H9 (cell line): ENCODE measurements at regions not wholly inside any gene's neighbourhood (a gene's known extent, or its start where the extent isn't known, plus 50 kb on each side); places are given as distances from the start of the nearest gene placed in this dataset.

Source experiments
- DNase-seq: peaks from one replicate; pipeline ENCODE4 v3.0.0-alpha.2; 2017
- H2AFZ ChIP-seq: one replicate; pipeline ENCODE4 v1.6.1; 2013; ENCODE audit warnings: mild to moderate bottlenecking, low read length, control low read depth, moderate library complexity
- H2AK5ac ChIP-seq: 2 replicates; pipeline ENCODE4 v1.6.1; 2013; ENCODE audit warnings: low read length, control low read depth, mixed read lengths; ENCODE audit not compliant: insufficient read length
- H2BK120ac ChIP-seq: one replicate; pipeline ENCODE4 v1.6.1; 2013; ENCODE audit warnings: low read depth, mild to moderate bottlenecking, low read length, control low read depth, inconsistent platforms; ENCODE audit not compliant: poor library complexity, severe bottlenecking
- H2BK12ac ChIP-seq: 2 replicates; pipeline ENCODE4 v1.6.1; 2013; ENCODE audit warnings: low read length, control low read depth, mixed read lengths, low read depth; ENCODE audit not compliant: insufficient read length
- H2BK15ac ChIP-seq: 2 replicates; pipeline ENCODE4 v1.6.1; 2013; ENCODE audit warnings: low read depth, low read length, control low read depth
- H2BK20ac ChIP-seq: one replicate; pipeline ENCODE4 v1.6.1; 2013; ENCODE audit warnings: low read depth, mild to moderate bottlenecking, low read length, control low read depth, inconsistent platforms; ENCODE audit not compliant: poor library complexity, severe bottlenecking
- H2BK5ac ChIP-seq: 2 replicates; pipeline ENCODE4 v1.6.1; 2013; ENCODE audit warnings: low read length, control low read depth, mixed read lengths; ENCODE audit not compliant: insufficient read length
- H3K14ac ChIP-seq: 2 replicates; pipeline ENCODE4 v1.6.1; 2013; ENCODE audit warnings: low read length, control low read depth; ENCODE audit not compliant: insufficient read depth
- H3K18ac ChIP-seq: 2 replicates; pipeline ENCODE4 v1.6.1; 2013; ENCODE audit warnings: low read depth, mild to moderate bottlenecking, mixed read lengths, low read length, control low read depth; ENCODE audit not compliant: insufficient read length
- H3K23ac ChIP-seq: 2 replicates; pipeline ENCODE4 v1.6.1; 2013; ENCODE audit warnings: low read length, control low read depth, mixed read lengths, low read depth; ENCODE audit not compliant: insufficient read length
- H3K23me2 ChIP-seq: 2 replicates; pipeline ENCODE4 v1.6.1; 2013; ENCODE audit warnings: low read depth, mild to moderate bottlenecking, mixed read lengths, low read length, control low read depth; ENCODE audit not compliant: insufficient read length, poor library complexity, severe bottlenecking
- H3K27ac ChIP-seq: 2 replicates; pipeline ENCODE4 v1.5.1; 2013; ENCODE audit warnings: low read length, control low read depth, mixed read lengths, low read depth; ENCODE audit not compliant: insufficient read length
- H3K27me3 ChIP-seq: 2 replicates; pipeline ENCODE4 v1.6.1; 2013; ENCODE audit warnings: low read length, control low read depth, inconsistent platforms; ENCODE audit not compliant: insufficient read depth
- H3K4ac ChIP-seq: 2 replicates; pipeline ENCODE4 v1.6.1; 2013; ENCODE audit warnings: low read depth, mild to moderate bottlenecking, control low read depth, inconsistent platforms, low read length, moderate library complexity
- H3K4me1 ChIP-seq: 2 replicates; pipeline ENCODE4 v1.6.1; 2013; ENCODE audit warnings: low read length, control low read depth, inconsistent platforms; ENCODE audit not compliant: insufficient read depth
- H3K4me2 ChIP-seq: 2 replicates; pipeline ENCODE4 v1.6.1; 2013; ENCODE audit warnings: low read length, control low read depth, mixed read lengths; ENCODE audit not compliant: insufficient read length, insufficient read depth
- H3K56ac ChIP-seq: 2 replicates; pipeline ENCODE4 v1.6.1; 2013; ENCODE audit warnings: low read depth, mild to moderate bottlenecking, mixed read lengths, low read length, control low read depth; ENCODE audit not compliant: insufficient read length
- H3K79me1 ChIP-seq: 2 replicates; pipeline ENCODE4 v1.6.1; 2013; ENCODE audit warnings: low read depth, mild to moderate bottlenecking, moderate library complexity, low read length, control low read depth, inconsistent platforms; ENCODE audit not compliant: insufficient read depth, poor library complexity, severe bottlenecking
- H3K79me2 ChIP-seq: 2 replicates; pipeline ENCODE4 v1.6.1; 2013; ENCODE audit warnings: low read length, control low read depth, inconsistent platforms; ENCODE audit not compliant: insufficient read depth
- H3K9ac ChIP-seq: 2 replicates; pipeline ENCODE4 v1.6.1; 2013; ENCODE audit warnings: low read length, control low read depth, mixed read lengths; ENCODE audit not compliant: insufficient read length; ENCODE audit errors: extremely low read depth
- H3K9me3 ChIP-seq: one replicate; pipeline ENCODE4 v1.6.1; 2013; ENCODE audit warnings: low read depth, low read length, inconsistent platforms; ENCODE audit not compliant: control insufficient read depth
- H3T11ph ChIP-seq: one replicate; pipeline ENCODE4 v1.6.1; 2013; ENCODE audit warnings: mild to moderate bottlenecking, low read length, control low read depth, inconsistent platforms
- H4K20me1 ChIP-seq: one replicate; pipeline ENCODE4 v1.6.1; 2013; ENCODE audit not compliant: control insufficient read depth, insufficient read length, insufficient read depth
- H4K5ac ChIP-seq: 2 replicates; pipeline ENCODE4 v1.6.1; 2013; ENCODE audit warnings: low read depth, mild to moderate bottlenecking, mixed read lengths, low read length, control low read depth; ENCODE audit not compliant: insufficient read length
- H4K8ac ChIP-seq: replicated peaks from 2 replicates; pipeline ENCODE4 v1.6.1; 2013; ENCODE audit warnings: low read length, control low read depth, mixed read lengths, low read depth; ENCODE audit not compliant: insufficient read length
- H4K91ac ChIP-seq: 2 replicates; pipeline ENCODE4 v1.6.1; 2013; ENCODE audit warnings: low read depth, mild to moderate bottlenecking, moderate library complexity, mixed read lengths, low read length, control low read depth; ENCODE audit not compliant: insufficient read length
- H3K27ac Mint-ChIP-seq, 3 experiments: 2 replicates in 2 of 3; 3 replicates in 1 of 3; pipeline ENCODE4 v1.8.0; 2020 to 2021; ENCODE audit warnings: mixed read lengths in 3 of 3, mild to moderate bottlenecking in 1 of 3, moderate library complexity in 1 of 3
- H3K27me3 Mint-ChIP-seq: 2 replicates; pipeline ENCODE4 v1.8.0; 2021; ENCODE audit warnings: low read depth, mild to moderate bottlenecking, moderate library complexity, mixed read lengths
- H3K36me3 Mint-ChIP-seq, 3 experiments: 2 replicates in 2 of 3; 3 replicates in 1 of 3; pipeline ENCODE4 v1.8.0; 2020 to 2021; ENCODE audit warnings: low read depth in 3 of 3, mixed read lengths in 3 of 3; ENCODE audit not compliant: insufficient read depth in 1 of 3
- H3K4me1 Mint-ChIP-seq, 2 experiments: 2 replicates each; pipeline ENCODE4 v1.8.0; 2020; ENCODE audit warnings: mixed read lengths in 2 of 2
- H3K4me3 Mint-ChIP-seq, 2 experiments: 2 replicates in 1 of 2; 3 replicates in 1 of 2; pipeline ENCODE4 v1.8.0; 2020 to 2021; ENCODE audit warnings: mild to moderate bottlenecking in 2 of 2, mixed read lengths in 2 of 2, moderate library complexity in 1 of 2
- H3K9me3 Mint-ChIP-seq, 2 experiments: 2 replicates in 1 of 2; 3 replicates in 1 of 2; pipeline ENCODE4 v1.8.0; 2020; ENCODE audit warnings: mild to moderate bottlenecking in 2 of 2, mixed read lengths in 2 of 2, moderate library complexity in 1 of 2
- CTCF ChIP-seq: fragments of 200-600 bp; sonication (generic); conservative IDR thresholded peaks from 3 replicates; pipeline ENCODE4 v1.8.0; 2021; ENCODE audit warnings: antibody characterized with exemption, mild to moderate bottlenecking
- WGBS: extraction: QIAGEN DNeasy Blood & Tissue Kit; methylation state at CpG from one replicate; pipeline ENCODE4 v1.1.7; 2013; ENCODE audit warnings: missing lambda C conversion rate, low lambda C conversion rate, mixed read lengths; ENCODE audit not compliant: insufficient read length; ENCODE audit errors: extremely low coverage; 5-methylcytosine and 5-hydroxymethylcytosine counted together

GRCh38 chr1:65527707-65528503 lies 107.4 kb downstream of the LEPR start:
- H3K4me2 ChIP-seq = no peak overlapping the region
- H3K79me2 ChIP-seq = no peaks in the 10 kb centered on the region
- no peak overlapping the region for H3K14ac ChIP-seq
- DNase-seq = no peak
- H2BK20ac ChIP-seq = no peak overlapping the region
- no peak overlapping the region for H3K56ac ChIP-seq
- no peak overlapping the region for H2AFZ ChIP-seq
- no peak overlapping the region for H3K9ac ChIP-seq
- no peak overlapping the region for H3K23ac ChIP-seq
- no peak overlapping the region for H4K5ac ChIP-seq
- peaks cover 4% of the 10 kb centered on the region for H3K23me2 ChIP-seq
- no peaks in the 10 kb centered on the region for H3K79me1 ChIP-seq
- H3K4ac ChIP-seq = no peak overlapping the region
- H2BK120ac ChIP-seq = no peak overlapping the region
- H3T11ph ChIP-seq = no peak overlapping the region
- Mint-ChIP-seq H3K27me3 (peaks cover 50% of the 10 kb centered on the region), H3K4me3 (no peak overlapping the region), H3K27ac (no peak overlapping the region; a peak in 1 of 7 replicates), H3K36me3 (peaks cover 0 to 4% (median 2%) of the 10 kb centered on the region in 3 experiments; a peak in 3 of 7 replicates), H3K4me1 (peaks cover 8 to 12% of the 10 kb centered on the region in 2 experiments), H3K9me3 (peaks cover 3 to 4% of the 10 kb centered on the region in 2 experiments; a peak in 3 of 5 replicates)
- H3K9me3 ChIP-seq = no peaks in the 10 kb centered on the region
- H3K27ac ChIP-seq = no peak overlapping the region
- H4K8ac ChIP-seq = no peak overlapping the region
- H4K91ac ChIP-seq = no peak overlapping the region
- WGBS = no CpG with 5 or more reads among the region's 5 CpGs
- H3K4me1 ChIP-seq = no peaks in the 10 kb centered on the region
- H4K20me1 ChIP-seq = no peaks in the 10 kb centered on the region
- no peak overlapping the region for H2AK5ac ChIP-seq
- peak; percentile 54 for TF ChIP-seq CTCF
- H2BK5ac ChIP-seq = no peak overlapping the region
- H3K18ac ChIP-seq = no peak overlapping the region
- no peak overlapping the region for H2BK12ac ChIP-seq
- H3K27me3 ChIP-seq = peaks cover 17% of the 10 kb centered on the region
- no peak overlapping the region for H2BK15ac ChIP-seq
